ENCODE measurements at regions not wholly inside any gene's neighbourhood (a gene's known extent, or its start where the extent isn't known, plus 50 kb on each side); places are given as distances from the start of the nearest gene placed in this dataset.

- TF ChIP-seq POLR2A (IDR thresholded peaks at IDR 0.05) (no peak), CTCF (IDR thresholded peaks at IDR 0.05) (no peak)
Measured at GRCh38 chr2:145975406-145975805, 1455.5 kb upstream of the ZEB2 start.

Measured in uterus (tissue), 2 donors.